ENCODE measurements at regions not wholly inside any gene's neighbourhood (a gene's known extent, or its start where the extent isn't known, plus 50 kb on each side); places are given as distances from the start of the nearest gene placed in this dataset.

DNA sequence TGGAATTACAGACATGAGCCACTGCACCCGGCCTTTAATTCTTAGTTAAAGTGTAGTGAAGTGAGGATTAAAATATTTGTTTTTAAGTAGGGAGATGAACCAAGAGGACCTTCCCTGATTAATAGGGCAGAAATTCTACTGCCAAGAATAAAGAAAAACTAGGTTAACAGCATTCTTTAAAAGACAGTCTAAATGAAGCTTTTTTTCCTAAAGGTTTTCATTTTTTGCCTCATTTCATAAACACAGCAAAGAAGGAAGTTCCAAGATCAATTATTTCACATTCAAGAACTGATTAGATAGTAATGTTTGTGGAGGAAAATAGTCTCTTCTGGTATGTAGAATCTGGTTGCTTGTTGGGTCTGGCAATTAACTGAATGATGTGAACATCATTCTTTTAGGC, 112.1 kb upstream of the ARSJ start:
- H3K4me1 Mint-ChIP-seq: no peaks in the 10 kb centered on the region
- POLR2A ChIA-PET: no interaction called here
- peaks cover 0 to 14% (median 0%) of the 10 kb centered on the region in 3 donors for H3K36me3 Mint-ChIP-seq
- H3K4me3 ChIP-seq (ENCODE audit: low read length): no peak overlapping the region
- H3K27ac Mint-ChIP-seq: no peak overlapping the region
- no peak overlapping the region for H3K4me3 Mint-ChIP-seq
- no peaks in the 10 kb centered on the region for H3K27me3 ChIP-seq (ENCODE audit: insufficient read depth, low read length, poor library complexity, severe bottlenecking)
- H3K9me3 Mint-ChIP-seq: peaks cover 0 to 8% (median 2%) of the 10 kb centered on the region in 5 donors
- CTCF ChIA-PET: no interaction called here
- no peaks in the 10 kb centered on the region for H3K4me1 ChIP-seq (ENCODE audit: insufficient read depth, low read length)
- no peak for DNase-seq
- no peaks in the 10 kb centered on the region for H3K36me3 ChIP-seq (ENCODE audit: insufficient read depth, low read length)
- H3K9me3 ChIP-seq (ENCODE audit: low read length): no peaks in the 10 kb centered on the region
- H3K27me3 Mint-ChIP-seq: peaks cover 9 to 28% of the 10 kb centered on the region in 2 donors
- H3K27ac ChIP-seq (ENCODE audit: low read depth, low read length): no peak overlapping the region

DNA sequence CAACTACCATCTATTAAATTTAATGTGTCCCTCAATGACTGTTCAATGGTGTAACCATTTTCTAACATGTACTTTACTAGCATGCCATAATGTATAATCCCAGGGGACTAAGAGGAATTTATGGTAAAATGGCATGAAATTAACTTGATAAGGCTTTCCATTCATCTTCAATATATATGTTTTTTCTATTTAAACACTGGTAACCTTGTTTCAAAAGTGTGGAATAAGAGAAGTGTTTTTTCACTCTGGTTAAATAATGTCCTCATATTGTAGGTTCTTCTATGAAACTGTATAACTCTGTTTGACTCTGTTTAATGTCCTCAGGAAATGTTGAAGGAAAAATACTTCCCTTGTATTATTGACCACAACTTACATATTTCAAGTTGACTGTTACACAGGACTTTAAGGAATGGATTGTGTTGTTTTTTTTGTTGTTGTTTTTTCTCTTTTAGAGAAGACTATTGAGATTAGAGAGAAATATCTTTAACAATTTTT, 113.8 kb upstream of the ARSJ start:
- no peaks in the 10 kb centered on the region for H3K27me3 ChIP-seq (ENCODE audit: insufficient read depth, low read length, poor library complexity, severe bottlenecking)
- Mint-ChIP-seq H3K27ac (no peak overlapping the region), H3K4me3 (no peak overlapping the region), H3K4me1 (no peaks in the 10 kb centered on the region), H3K9me3 (peaks cover 0 to 8% (median 2%) of the 10 kb centered on the region in 5 donors), H3K36me3 (peaks cover 0 to 10% (median 0%) of the 10 kb centered on the region in 3 donors), H3K27me3 (peaks cover 3 to 22% of the 10 kb centered on the region in 2 donors)
- H3K9me3 ChIP-seq (ENCODE audit: low read length): no peaks in the 10 kb centered on the region
- DNase-seq: no peak
- H3K4me3 ChIP-seq (ENCODE audit: low read length): no peak overlapping the region
- ChIA-PET POLR2A (no interaction called here), CTCF (no interaction called here)
- H3K36me3 ChIP-seq (ENCODE audit: insufficient read depth, low read length): no peaks in the 10 kb centered on the region
- H3K4me1 ChIP-seq (ENCODE audit: insufficient read depth, low read length): no peaks in the 10 kb centered on the region
- H3K27ac ChIP-seq (ENCODE audit: low read depth, low read length): no peak overlapping the region

DNA sequence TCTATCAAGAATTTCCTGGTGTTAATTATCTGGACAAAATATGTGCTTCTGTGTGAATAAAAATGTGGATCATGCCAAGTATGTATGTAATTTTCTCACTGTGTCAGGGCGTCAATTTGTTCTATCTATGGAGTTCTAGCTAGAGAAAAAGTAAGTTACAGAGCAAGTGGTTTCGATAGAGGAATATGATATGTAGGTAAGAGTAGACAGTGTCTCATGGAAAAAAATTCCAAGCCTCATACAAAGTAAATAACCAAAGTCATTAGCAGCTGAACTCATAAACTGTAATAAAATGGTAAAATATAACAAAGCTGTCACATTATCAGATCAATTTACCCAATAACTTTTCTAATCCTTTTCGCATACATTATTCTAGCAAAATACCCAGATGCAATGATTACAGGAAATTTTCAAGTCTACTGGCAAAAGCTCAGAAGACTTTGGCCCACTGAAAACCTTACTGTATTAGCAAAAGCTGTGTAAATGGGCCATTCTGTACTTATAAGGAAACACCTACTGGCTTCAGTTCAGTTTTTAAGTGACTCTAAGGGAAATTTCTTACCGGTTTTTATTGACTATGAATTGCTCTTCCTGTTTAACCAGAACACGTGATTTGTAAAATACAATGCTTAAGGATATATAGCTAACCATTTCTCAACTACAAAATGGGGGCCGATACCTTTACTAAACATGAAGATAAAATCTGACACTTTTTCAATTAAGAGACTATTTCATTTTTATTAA, 121.0 kb upstream of the ARSJ start:
- Histone ChIP-seq H3K9me3 (ENCODE audit: low read length) (no peaks in the 10 kb centered on the region), H3K27me3 (ENCODE audit: insufficient read depth, low read length, poor library complexity, severe bottlenecking) (no peaks in the 10 kb centered on the region), H3K4me1 (ENCODE audit: insufficient read depth, low read length) (no peaks in the 10 kb centered on the region), H3K36me3 (ENCODE audit: insufficient read depth, low read length) (no peaks in the 10 kb centered on the region), H3K27ac (ENCODE audit: low read depth, low read length) (no peak overlapping the region), H3K4me3 (ENCODE audit: low read length) (no peak overlapping the region)
- Mint-ChIP-seq H3K27ac (no peak overlapping the region), H3K9me3 (no peaks in the 10 kb centered on the region), H3K4me3 (no peak overlapping the region), H3K4me1 (peaks cover 0 to 5% (median 0%) of the 10 kb centered on the region in 3 donors), H3K36me3 (no peaks in the 10 kb centered on the region), H3K27me3 (peaks cover 0 to 25% of the 10 kb centered on the region in 2 donors)
- no peak for DNase-seq
- ChIA-PET CTCF (no interaction called here), POLR2A (no interaction called here)

DNA sequence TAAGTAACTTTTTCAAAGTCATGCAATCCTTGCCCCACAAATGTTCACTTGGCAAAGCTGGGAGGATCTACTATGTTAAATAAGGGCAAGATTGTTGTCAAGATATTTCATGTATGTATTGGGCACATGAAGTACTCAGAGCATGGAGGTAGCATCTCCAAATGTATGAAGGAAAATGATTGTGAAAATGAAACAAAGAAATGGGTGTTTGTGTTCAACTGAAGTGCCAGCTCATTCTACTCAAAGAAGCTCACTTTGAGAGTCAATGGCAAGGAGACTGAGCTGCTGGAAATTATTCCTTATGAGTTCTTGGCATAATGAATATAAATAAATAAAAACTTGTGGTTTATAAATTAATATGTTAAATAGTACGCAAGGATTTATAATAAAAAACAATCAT, 124.5 kb upstream of the ARSJ start:
- POLR2A ChIA-PET: no interaction called here
- Mint-ChIP-seq H3K9me3 (no peaks in the 10 kb centered on the region), H3K36me3 (no peaks in the 10 kb centered on the region), H3K4me1 (peaks cover 0 to 12% (median 0%) of the 10 kb centered on the region in 3 donors), H3K27me3 (peaks cover 0 to 19% of the 10 kb centered on the region in 2 donors), H3K27ac (no peak overlapping the region), H3K4me3 (no peak overlapping the region)
- no peak for DNase-seq
- Histone ChIP-seq H3K4me3 (ENCODE audit: low read length) (no peak overlapping the region), H3K27me3 (ENCODE audit: insufficient read depth, low read length, poor library complexity, severe bottlenecking) (no peaks in the 10 kb centered on the region), H3K36me3 (ENCODE audit: insufficient read depth, low read length) (no peaks in the 10 kb centered on the region), H3K9me3 (ENCODE audit: low read length) (no peaks in the 10 kb centered on the region), H3K4me1 (ENCODE audit: insufficient read depth, low read length) (no peaks in the 10 kb centered on the region), H3K27ac (ENCODE audit: low read depth, low read length) (no peak overlapping the region)
- CTCF ChIA-PET: no interaction called here

DNA sequence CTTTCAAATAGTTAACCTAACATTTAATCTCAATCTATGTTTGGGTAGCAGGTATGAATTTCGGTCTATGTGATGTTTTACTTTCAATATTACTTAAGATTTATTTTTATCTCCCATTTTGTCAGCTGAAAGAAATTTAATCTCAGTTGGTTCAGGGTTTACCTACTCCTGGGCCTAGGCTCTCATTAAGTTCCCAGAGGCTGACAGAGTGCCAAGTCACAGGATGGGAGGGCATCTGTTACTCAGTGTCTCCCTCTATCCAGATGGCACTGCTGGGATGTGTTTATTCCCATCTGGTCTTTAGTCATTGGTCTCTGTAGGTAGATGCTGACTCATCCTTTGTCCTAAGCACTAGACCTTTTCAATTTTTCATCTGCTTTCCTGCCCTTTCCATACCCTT, 129.4 kb upstream of the ARSJ start:
- no peak overlapping the region for H3K4me3 ChIP-seq (ENCODE audit: low read length)
- Mint-ChIP-seq H3K27ac (no peak overlapping the region), H3K9me3 (no peaks in the 10 kb centered on the region), H3K36me3 (no peaks in the 10 kb centered on the region), H3K27me3 (peaks cover 0 to 5% of the 10 kb centered on the region in 2 donors), H3K4me1 (peaks cover 0 to 15% (median 0%) of the 10 kb centered on the region in 3 donors), H3K4me3 (no peak overlapping the region)
- CTCF ChIA-PET: interaction anchor here (1.0 kb wide), 1 partner anchor 31 kb away, joined by 3 read pairs; no protein-coding TSS in a partner anchor
- H3K36me3 ChIP-seq (ENCODE audit: insufficient read depth, low read length): no peaks in the 10 kb centered on the region
- no peak for DNase-seq
- H3K27ac ChIP-seq (ENCODE audit: low read depth, low read length): no peak overlapping the region
- no peaks in the 10 kb centered on the region for H3K4me1 ChIP-seq (ENCODE audit: insufficient read depth, low read length)
- H3K27me3 ChIP-seq (ENCODE audit: insufficient read depth, low read length, poor library complexity, severe bottlenecking): no peaks in the 10 kb centered on the region
- H3K9me3 ChIP-seq (ENCODE audit: low read length): no peaks in the 10 kb centered on the region
- POLR2A ChIA-PET: no interaction called here

DNA sequence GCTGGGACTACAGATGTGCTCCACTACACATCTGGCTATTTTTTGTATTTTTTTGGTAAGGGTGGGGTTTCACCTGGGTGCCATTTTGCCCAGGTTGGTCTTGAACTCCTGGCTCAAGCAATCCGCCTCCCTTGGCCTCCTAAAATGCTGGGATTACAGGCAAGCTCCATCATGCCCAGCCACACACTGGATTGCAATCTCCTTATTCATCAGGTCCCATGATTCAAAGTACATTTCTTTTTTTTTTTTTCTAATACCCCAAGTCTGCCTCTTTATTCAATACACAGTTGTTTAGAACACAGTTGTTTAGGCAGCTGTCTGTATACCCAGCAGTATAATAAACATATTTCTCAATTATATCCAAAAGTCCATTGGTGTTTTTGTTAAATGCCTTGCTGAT, 130.3 kb upstream of the ARSJ start:
- H3K27ac Mint-ChIP-seq: no peak overlapping the region
- peaks cover 0 to 2% of the 10 kb centered on the region in 2 donors for H3K27me3 Mint-ChIP-seq
- Histone ChIP-seq H3K27ac (ENCODE audit: low read depth, low read length) (no peak overlapping the region), H3K4me3 (ENCODE audit: low read length) (no peak overlapping the region), H3K36me3 (ENCODE audit: insufficient read depth, low read length) (no peaks in the 10 kb centered on the region), H3K4me1 (ENCODE audit: insufficient read depth, low read length) (no peaks in the 10 kb centered on the region), H3K27me3 (ENCODE audit: insufficient read depth, low read length, poor library complexity, severe bottlenecking) (no peaks in the 10 kb centered on the region), H3K9me3 (ENCODE audit: low read length) (no peaks in the 10 kb centered on the region)
- H3K9me3 Mint-ChIP-seq: no peaks in the 10 kb centered on the region
- peaks cover 0 to 13% (median 0%) of the 10 kb centered on the region in 3 donors for H3K4me1 Mint-ChIP-seq
- no peaks in the 10 kb centered on the region for H3K36me3 Mint-ChIP-seq
- no peak for DNase-seq
- ChIA-PET POLR2A (no interaction called here), CTCF (interaction anchor here (1.0 kb wide), 1 partner anchor 32 kb away, joined by 3 read pairs; no protein-coding TSS in a partner anchor)
- H3K4me3 Mint-ChIP-seq: no peak overlapping the region

DNA sequence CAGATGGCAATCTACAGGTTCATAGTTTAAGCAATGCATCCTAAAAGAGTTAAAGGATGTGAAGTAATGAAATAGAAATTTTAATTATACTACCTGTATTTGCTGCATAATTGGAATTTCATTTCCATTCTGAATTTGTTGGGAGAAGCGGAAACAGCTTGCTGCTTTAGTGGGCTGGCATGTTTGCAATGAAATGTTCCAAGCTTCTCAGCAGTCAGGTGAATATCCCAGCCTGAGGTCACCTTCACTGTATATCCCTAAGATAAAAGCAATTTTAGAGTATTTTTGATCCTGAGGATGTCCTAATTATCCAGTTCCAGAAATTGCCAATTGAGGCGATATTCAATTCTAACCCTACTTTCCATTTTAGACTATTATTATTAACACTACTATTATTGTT, 136.1 kb upstream of the ARSJ start:
- no peaks in the 10 kb centered on the region for H3K27me3 ChIP-seq (ENCODE audit: insufficient read depth, low read length, poor library complexity, severe bottlenecking)
- Mint-ChIP-seq H3K27me3 (peaks cover 0 to 1% of the 10 kb centered on the region in 2 donors), H3K4me3 (no peak overlapping the region), H3K36me3 (no peaks in the 10 kb centered on the region), H3K4me1 (no peaks in the 10 kb centered on the region), H3K9me3 (no peaks in the 10 kb centered on the region), H3K27ac (no peak overlapping the region)
- no peak overlapping the region for H3K27ac ChIP-seq (ENCODE audit: low read depth, low read length)
- no peaks in the 10 kb centered on the region for H3K9me3 ChIP-seq (ENCODE audit: low read length)
- ChIA-PET CTCF (no interaction called here), POLR2A (no interaction called here)
- no peaks in the 10 kb centered on the region for H3K36me3 ChIP-seq (ENCODE audit: insufficient read depth, low read length)
- no peaks in the 10 kb centered on the region for H3K4me1 ChIP-seq (ENCODE audit: insufficient read depth, low read length)
- no peak overlapping the region for H3K4me3 ChIP-seq (ENCODE audit: low read length)
- no peak for DNase-seq

DNA sequence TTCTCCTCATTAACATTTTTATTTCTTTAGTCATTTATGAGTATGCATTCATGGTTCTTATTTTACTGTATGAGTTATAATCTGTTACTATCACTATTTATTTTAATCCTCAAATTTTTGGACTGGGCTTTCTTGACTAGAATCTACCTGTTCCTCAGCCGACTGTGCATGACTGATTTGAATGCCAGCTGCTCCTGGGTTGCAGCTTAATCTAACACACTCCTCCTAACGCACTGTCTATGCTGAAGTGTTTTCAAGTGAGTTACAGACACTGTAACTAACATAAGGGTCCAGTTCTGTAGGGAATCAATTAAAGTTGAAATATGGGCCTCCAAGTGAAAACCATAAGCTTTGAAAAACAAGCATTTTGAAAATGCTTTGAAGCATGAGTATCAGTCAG, 137.4 kb upstream of the ARSJ start:
- H3K9me3 ChIP-seq (ENCODE audit: low read length): no peaks in the 10 kb centered on the region
- no peaks in the 10 kb centered on the region for H3K36me3 Mint-ChIP-seq
- no peaks in the 10 kb centered on the region for H3K4me1 ChIP-seq (ENCODE audit: insufficient read depth, low read length)
- H3K27ac Mint-ChIP-seq: no peak overlapping the region
- no peaks in the 10 kb centered on the region for H3K27me3 ChIP-seq (ENCODE audit: insufficient read depth, low read length, poor library complexity, severe bottlenecking)
- H3K27ac ChIP-seq (ENCODE audit: low read depth, low read length): no peak overlapping the region
- no peaks in the 10 kb centered on the region for H3K4me1 Mint-ChIP-seq
- H3K36me3 ChIP-seq (ENCODE audit: insufficient read depth, low read length): no peaks in the 10 kb centered on the region
- peaks cover 0 to 3% of the 10 kb centered on the region in 2 donors for H3K27me3 Mint-ChIP-seq
- ChIA-PET CTCF (no interaction called here), POLR2A (no interaction called here)
- no peak overlapping the region for H3K4me3 ChIP-seq (ENCODE audit: low read length)
- no peak for DNase-seq
- no peak overlapping the region for H3K4me3 Mint-ChIP-seq
- no peaks in the 10 kb centered on the region for H3K9me3 Mint-ChIP-seq
